Liver (tissue), 8 donors: ENCODE measurements at regions not wholly inside any gene's neighbourhood (a gene's known extent, or its start where the extent isn't known, plus 50 kb on each side); places are given as distances from the start of the nearest gene placed in this dataset.

Source experiments
- DNase-seq: peaks from one replicate; pipeline ENCODE4 v3.0.0-alpha.2; 2017; ENCODE audit warnings: low spot score
- H3K27ac ChIP-seq, 2 donors: one replicate each; pipeline ENCODE4 v1.7.0; 2013; ENCODE audit warnings: inconsistent platforms in 2 of 2, low read length in 2 of 2, control low read depth in 1 of 2, low read depth in 1 of 2, mild to moderate bottlenecking in 1 of 2
- H3K27me3 ChIP-seq, 4 donors: one replicate each; pipeline versions ENCODE4 v1.6.1 to v1.7.0; 2013; ENCODE audit warnings: low read length in 3 of 4, inconsistent platforms in 1 of 4, mild to moderate bottlenecking in 1 of 4, moderate library complexity in 1 of 4; ENCODE audit not compliant: control insufficient read depth in 4 of 4, insufficient read depth in 4 of 4
- H3K36me3 ChIP-seq, 4 donors: one replicate each; pipeline versions ENCODE4 v1.6.1 to v1.7.0; 2013; ENCODE audit warnings: low read length in 3 of 4, mild to moderate bottlenecking in 3 of 4, low read depth in 1 of 4, moderate library complexity in 1 of 4; ENCODE audit not compliant: control insufficient read depth in 4 of 4, insufficient read depth in 3 of 4
- H3K4me1 ChIP-seq, 4 donors: one replicate each; pipeline versions ENCODE4 v1.6.1 to v1.7.0; 2013; ENCODE audit warnings: low read length in 3 of 4, mild to moderate bottlenecking in 3 of 4, moderate library complexity in 1 of 4; ENCODE audit not compliant: control insufficient read depth in 4 of 4, insufficient read depth in 4 of 4
- H3K4me3 ChIP-seq, 3 donors: one replicate each; pipeline versions ENCODE4 v1.6.1 to v1.7.0; 2013; ENCODE audit warnings: low read length in 3 of 3, control low read depth in 1 of 3, low read depth in 1 of 3, mild to moderate bottlenecking in 1 of 3
- H3K9ac ChIP-seq, 2 donors: one replicate each; pipeline ENCODE4 v1.7.0; 2013; ENCODE audit warnings: low read length in 2 of 2, mild to moderate bottlenecking in 2 of 2, moderate library complexity in 2 of 2, control low read depth in 1 of 2, low read depth in 1 of 2
- H3K9me3 ChIP-seq, 4 donors: one replicate each; pipeline versions ENCODE4 v1.6.1 to v1.7.0; 2013; ENCODE audit warnings: low read length in 3 of 4; ENCODE audit not compliant: control insufficient read depth in 4 of 4
- CTCF ChIP-seq: fragments of 150-350 bp; IDR thresholded peaks from 2 replicates; pipeline ENCODE4 v1.5.1; 2017; ENCODE audit warnings: improper control_type of control experiment, low read depth, low read length; ENCODE audit not compliant: missing input control
- HNF4A ChIP-seq, 2 donors: conservative IDR thresholded peaks; 2 replicates each; pipeline ENCODE4 v1.6.1; 2016; ENCODE audit warnings: antibody characterized with exemption in 2 of 2, mild to moderate bottlenecking in 2 of 2
- HNF4G ChIP-seq: IDR thresholded peaks from 2 replicates; pipeline ENCODE4 v1.6.1; 2016; ENCODE audit warnings: antibody characterized with exemption
- NR2F2 ChIP-seq: IDR thresholded peaks from 2 replicates; pipeline ENCODE4 v1.6.1; 2016; ENCODE audit warnings: antibody characterized with exemption
- RAD21 ChIP-seq, 2 donors: IDR thresholded peaks; 2 replicates each; pipeline ENCODE4 v1.6.1; 2016; ENCODE audit warnings: antibody characterized with exemption in 2 of 2, mild to moderate bottlenecking in 2 of 2
- REST ChIP-seq: IDR thresholded peaks from 2 replicates; pipeline ENCODE4 v1.6.1; 2016; ENCODE audit warnings: antibody characterized with exemption, mild to moderate bottlenecking
- RXRA ChIP-seq, 2 donors: IDR thresholded peaks; 2 replicates each; pipeline ENCODE4 v1.6.1; 2017 to 2018; ENCODE audit warnings: antibody characterized with exemption in 2 of 2, mild to moderate bottlenecking in 1 of 2
- SP1 ChIP-seq: IDR thresholded peaks from 2 replicates; pipeline ENCODE4 v1.6.1; 2018; ENCODE audit warnings: antibody characterized with exemption, mild to moderate bottlenecking
- YY1 ChIP-seq: IDR thresholded peaks from 2 replicates; pipeline ENCODE4 v1.6.1; 2016; ENCODE audit warnings: antibody characterized with exemption, mild to moderate bottlenecking
- ZBTB33 ChIP-seq: IDR thresholded peaks from 2 replicates; pipeline ENCODE4 v1.6.1; 2016; ENCODE audit warnings: antibody characterized with exemption
- WGBS: extraction: QIAGEN DNeasy Blood & Tissue Kit; methylation state at CpG from one replicate; pipeline ENCODE4 v1.1.7; 2013; 5-methylcytosine and 5-hydroxymethylcytosine counted together
- donor health status: healthy.
- donor health status: healthy.
- donor health status: healthy.
- donor health status: healthy.
- donor health status: healthy.

GRCh38 chr1:196102826-196103225 is 505.4 kb downstream of the KCNT2 start (continued):
- TF ChIP-seq REST (no peak), ZBTB33 (no peak)

- peaks cover 2 to 6% (median 4%) of the 10 kb centered on the region in 4 donors for H3K9me3 ChIP-seq
- no peaks in the 10 kb centered on the region for H3K36me3 ChIP-seq
- DNase-seq: no peak
- no peak overlapping the region for H3K4me3 ChIP-seq
- no peaks in the 10 kb centered on the region for H3K4me1 ChIP-seq
- H3K27ac ChIP-seq: no peak overlapping the region
- TF ChIP-seq HNF4A (conservative IDR thresholded peaks at IDR 0.05): no peak
- TF ChIP-seq RXRA (IDR thresholded peaks at IDR 0.05): no peak
- TF ChIP-seq YY1: no peak
- no peak for TF ChIP-seq NR2F2
- no peak for TF ChIP-seq SP1
- no peaks in the 10 kb centered on the region for H3K27me3 ChIP-seq
- no peak overlapping the region for H3K9ac ChIP-seq
These were observed 510.2 kb downstream of the KCNT2 start for GRCh38 chr1:196098000-196098399.

- Histone ChIP-seq H3K9me3 (no peaks in the 10 kb centered on the region), H3K27me3 (no peaks in the 10 kb centered on the region), H3K4me1 (no peaks in the 10 kb centered on the region), H3K36me3 (no peaks in the 10 kb centered on the region), H3K4me3 (no peak overlapping the region), H3K27ac (no peak overlapping the region), H3K9ac (no peak overlapping the region)
- TF ChIP-seq RAD21 (IDR thresholded peaks at IDR 0.05): no peak
- DNase-seq: no peak
- WGBS: 44% methylated on average over 1 of the region's 1 CpG
These were observed 513.4 kb downstream of the KCNT2 start for GRCh38 chr1:196094821-196095220.

- WGBS: 79% methylated on average over 8 of the region's 8 CpGs
- no peak overlapping the region for H3K4me3 ChIP-seq
- no peak overlapping the region for H3K27ac ChIP-seq
- no peaks in the 10 kb centered on the region for H3K27me3 ChIP-seq
- no peaks in the 10 kb centered on the region for H3K9me3 ChIP-seq
- no peak overlapping the region for H3K9ac ChIP-seq
- H3K4me1 ChIP-seq: no peaks in the 10 kb centered on the region
- H3K36me3 ChIP-seq: no peaks in the 10 kb centered on the region
- DNase-seq: no peak
- TF ChIP-seq SP1: no peak
- TF ChIP-seq HNF4A (conservative IDR thresholded peaks at IDR 0.05): no peak
- TF ChIP-seq HNF4G: no peak
- no peak for TF ChIP-seq CTCF
- no peak for TF ChIP-seq ZBTB33
These were observed 516.7 kb downstream of the KCNT2 start for GRCh38 chr1:196091397-196092135.
